NCI-H128 (cell line): ENCODE measurements at regions not wholly inside any gene's neighbourhood (a gene's known extent, or its start where the extent isn't known, plus 50 kb on each side); places are given as distances from the start of the nearest gene placed in this dataset.

Source experiments
- DNase-seq: peaks from one replicate; lab custom pipeline; 2025; ENCODE audit not compliant: unreplicated experiment; lab: John Stamatoyannopoulos, UW

DNA sequence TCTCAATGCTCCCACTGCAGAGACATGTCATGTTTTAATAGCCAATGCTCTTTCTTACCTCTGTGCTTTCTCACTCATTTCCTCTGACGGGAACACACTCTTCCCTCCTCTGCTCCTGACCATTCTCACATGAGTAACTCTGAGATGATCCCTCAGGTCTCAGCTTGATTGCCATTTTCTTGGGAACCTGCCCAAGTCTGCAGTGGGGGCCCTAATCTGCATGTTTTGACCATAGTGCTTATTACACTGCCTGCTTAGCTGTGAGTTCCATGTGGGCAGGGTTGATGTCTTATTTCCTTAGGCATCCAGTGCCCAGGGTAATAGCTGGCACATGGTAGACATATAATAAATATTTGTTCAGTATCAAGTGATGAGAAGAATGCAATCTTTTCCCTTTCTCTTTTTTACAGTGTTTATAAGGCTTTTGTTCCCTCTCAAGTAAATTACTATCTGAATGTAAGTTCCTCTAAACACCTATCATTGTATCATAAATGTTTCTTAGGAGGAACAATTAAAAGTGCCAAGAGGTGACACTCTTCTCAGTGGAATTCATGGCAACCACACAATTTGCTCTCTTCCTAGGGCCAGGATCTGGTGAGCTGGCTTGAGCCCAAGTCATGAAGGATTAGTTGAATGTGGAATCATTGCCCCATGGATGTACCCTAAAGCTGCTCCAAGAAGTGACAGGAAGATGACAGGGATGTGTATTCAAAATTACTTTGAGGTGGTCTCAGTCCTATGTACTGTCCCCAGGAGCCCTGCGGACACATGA lies 485.4 kb upstream of the USP24 start:
- DNase-seq: no peak

DNA sequence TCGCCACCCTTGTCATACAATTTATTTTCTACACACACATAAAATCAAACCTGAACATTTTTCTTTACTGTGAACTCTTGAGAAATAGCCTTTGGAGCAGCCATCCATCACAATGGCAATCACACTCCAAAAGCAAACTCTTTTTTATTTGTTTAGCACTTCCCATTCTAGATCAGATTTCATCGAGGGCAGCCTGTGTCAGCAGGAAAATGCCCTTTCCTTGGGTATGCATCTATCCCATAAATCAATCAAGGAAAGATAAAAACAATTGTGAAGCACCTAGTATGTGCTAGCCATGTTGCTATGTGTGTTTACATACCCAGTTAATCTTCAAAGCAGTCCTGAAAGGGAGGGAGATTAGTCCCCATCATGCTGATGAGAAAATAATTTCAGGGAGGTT lies 484.1 kb upstream of the USP24 start:
- no peak for DNase-seq

DNA sequence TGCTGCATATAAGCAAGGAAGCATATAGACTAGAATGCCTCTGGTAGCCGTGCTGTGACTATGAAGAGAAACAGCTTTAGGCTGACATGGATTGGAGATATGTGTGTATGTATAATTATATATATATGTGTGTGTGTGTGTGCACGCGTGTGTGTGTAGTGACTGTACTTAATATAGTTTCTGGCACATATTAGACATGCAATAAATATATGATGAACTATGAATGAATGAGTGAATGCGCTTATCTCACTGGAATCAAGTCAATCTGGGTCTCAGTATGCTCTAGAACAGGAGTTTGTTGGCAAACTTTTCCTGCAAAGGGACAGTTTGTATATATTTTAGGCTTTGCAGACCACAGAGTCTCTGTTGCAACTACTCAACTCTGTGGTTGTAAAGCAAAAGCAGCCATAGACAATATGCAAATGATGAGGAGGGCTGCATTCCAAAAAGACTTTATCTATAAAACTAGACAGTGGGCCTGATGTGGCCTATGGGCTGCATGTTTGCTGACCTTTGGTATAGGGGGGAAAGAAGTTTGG lies 482.9 kb upstream of the USP24 start:
- DNase-seq: no peak

DNA sequence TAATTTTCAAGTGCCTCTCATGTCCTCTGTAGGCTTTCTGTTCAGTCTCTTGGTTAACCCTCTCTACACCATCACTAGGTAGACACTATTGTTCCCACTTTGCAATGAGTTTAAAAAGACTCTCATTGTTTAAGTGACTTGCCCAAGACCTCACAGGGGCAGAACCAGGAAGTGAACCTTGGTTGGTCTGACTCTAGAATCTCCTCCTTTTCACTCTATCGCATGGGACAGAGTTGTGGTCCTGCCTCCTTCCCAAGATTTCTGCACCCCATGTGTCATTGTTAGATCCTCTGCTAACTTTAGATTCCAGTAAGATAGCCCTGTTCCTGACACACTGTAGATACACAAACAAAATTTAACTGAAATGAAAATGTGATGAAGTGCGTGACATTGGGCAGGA lies 481.7 kb upstream of the USP24 start:
- DNase-seq: no peak

DNA sequence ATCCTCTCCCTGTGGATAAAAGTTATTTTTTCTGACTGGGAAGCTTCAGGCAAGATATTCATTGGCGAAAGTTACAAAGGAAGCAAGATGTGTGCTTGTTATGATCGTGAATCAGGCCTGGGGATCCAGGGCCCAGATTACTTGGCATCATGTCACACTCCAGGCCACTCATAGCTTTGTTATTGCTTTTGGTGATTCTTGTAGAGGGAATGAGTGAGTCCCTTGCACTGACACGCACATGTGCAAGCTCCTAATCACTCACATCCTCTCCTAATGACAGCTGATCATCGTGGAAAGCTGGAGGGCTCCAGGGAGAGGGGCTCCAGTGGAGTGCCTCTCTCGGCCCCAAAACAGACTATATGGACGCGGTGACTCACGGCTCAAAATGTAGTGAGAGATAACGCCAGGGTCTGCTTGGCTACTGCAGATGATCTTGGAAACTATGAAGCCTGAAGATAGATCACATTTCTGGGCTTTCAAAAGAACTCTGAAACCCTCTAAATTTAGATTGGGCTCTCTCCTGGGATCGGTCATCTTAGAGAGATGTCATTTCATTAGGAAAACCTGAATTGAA lies 481.1 kb upstream of the USP24 start:
- no peak for DNase-seq

DNA sequence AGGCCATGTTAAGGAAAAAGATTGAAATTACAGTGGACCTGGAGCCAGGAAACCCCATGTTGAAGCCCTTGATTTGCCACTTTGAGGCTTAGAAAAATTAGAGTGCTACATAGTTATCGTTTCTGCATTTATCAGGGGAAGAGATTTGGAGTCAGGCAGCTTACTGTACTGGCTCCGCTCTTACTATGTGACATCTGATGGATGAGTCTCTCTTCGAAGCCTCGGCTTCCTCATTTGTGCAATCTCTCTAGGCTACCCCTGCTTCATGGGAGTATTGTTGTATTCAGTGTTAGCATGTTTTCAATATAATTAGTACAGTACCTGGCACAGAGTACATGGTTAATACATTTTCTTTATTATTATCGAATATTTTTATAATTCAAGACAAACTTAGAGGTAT lies 480.4 kb upstream of the USP24 start:
- DNase-seq: no peak

DNA sequence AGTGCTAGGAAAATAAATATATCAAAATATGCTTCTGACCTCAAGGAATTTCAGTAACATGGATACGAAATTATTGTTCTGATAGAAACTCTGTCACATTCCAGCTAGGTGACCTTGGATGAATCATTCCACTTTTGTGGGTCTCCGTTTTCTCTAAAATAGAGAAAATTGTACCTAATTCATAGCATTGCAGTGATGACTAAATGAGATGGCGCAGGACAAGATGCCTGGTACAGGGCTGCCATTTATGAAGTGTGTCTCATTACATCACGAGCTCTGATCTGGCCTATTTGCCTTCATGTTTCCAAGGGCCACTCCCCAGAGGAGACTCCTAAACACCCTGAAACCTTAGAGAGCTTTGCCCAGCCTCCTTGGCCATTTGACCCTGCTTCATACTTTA lies 480.0 kb upstream of the USP24 start:
- DNase-seq: no peak

DNA sequence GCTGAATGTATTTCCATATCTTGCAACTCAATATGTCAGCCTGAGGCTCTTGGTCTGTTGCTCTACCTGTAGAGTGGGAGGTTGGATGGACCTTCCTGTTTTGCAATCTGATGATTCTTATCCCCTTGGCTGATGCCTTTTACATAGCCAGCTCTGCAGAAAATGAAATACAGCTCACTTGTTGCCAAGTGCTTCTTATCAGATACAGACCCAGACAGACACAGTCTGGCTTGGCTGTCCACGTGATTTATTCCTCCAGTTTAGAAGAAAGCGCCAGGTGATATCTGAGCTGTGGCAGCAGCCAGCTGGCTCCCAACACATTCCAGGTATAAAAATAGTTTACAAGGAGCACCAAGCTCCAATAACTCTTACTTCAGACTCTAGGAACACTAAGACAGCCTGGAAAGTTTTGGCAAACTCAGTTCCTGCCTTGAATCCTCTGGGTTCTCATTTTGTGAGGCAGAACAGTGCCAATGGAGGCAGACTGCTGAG lies 479.2 kb upstream of the USP24 start:
- no peak for DNase-seq

DNA sequence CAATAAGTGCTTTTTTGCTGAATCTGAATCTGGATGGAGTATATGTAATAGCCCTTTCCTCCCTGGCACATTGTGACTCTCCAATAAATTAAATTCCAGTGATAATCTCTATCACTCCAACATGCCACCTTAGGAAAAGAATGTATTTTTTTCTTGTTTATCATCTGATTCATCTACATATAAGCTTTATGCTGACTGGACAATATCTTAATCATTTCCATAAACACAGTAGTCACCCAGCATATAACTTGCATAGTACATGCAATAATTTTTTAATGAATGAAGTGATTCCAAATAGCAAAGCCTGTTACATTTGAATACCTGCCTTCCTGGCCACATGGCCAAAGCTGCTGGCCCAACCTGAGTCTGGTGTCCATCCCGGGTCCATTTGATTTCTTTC lies 477.6 kb upstream of the USP24 start:
- no peak for DNase-seq

DNA sequence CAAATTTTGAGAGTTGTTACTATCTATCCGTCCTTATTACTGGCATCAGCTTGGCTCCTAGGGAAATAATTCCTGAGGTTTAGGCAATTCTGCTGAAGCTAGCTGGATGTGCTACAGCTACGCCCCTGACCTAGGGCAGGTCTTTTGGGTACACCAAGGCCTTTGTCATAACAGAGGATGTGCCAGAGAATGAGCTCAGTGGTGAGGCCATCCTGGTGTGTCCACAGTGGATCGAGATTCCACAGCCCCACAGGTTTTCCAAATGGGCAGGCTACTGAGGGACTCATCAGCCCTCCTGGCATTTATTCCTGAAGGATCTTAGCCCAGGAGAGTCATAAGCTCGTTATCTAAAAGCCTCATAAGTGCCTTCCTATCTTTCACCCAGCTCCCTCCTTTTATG lies 475.2 kb upstream of the USP24 start:
- DNase-seq: no peak

DNA sequence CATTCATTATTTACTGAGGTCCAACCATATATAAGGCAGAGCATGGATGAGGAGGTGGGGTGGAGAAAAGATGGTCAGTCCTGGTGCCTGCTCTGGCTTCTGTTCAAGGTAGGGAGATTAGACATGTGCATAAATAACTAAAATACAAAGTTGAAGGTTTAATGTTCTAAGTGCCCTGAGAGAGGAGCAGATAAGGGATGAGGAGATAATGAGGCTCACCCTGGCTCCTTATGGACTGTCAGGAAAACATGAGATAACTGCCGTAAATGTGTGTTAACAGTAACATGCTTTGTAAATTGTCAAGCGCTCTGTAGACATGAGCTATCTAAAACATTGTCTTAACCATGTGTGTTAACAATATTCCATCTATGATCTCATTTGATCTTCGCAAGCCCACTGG lies 474.6 kb upstream of the USP24 start:
- DNase-seq: no peak

DNA sequence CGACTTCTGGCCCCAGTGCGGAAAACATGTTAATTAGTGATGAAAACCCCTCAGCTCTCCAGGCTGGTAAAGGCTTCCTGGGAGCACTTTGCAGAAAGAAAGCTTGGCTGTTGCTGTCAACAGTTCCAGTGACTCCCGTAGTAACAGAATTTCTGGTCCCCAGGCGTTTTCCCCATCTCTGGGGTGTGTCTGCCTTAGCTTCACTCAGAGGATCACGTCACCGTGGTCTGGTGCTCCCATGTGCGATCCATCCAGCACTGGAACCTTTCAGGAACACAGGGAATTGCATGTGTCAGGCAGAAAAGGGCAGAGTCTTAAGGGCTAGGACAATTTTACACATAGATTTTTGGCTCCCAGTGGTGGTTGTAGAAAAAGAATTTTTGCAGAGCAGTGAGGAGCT lies 470.4 kb upstream of the USP24 start:
- no peak for DNase-seq

DNA sequence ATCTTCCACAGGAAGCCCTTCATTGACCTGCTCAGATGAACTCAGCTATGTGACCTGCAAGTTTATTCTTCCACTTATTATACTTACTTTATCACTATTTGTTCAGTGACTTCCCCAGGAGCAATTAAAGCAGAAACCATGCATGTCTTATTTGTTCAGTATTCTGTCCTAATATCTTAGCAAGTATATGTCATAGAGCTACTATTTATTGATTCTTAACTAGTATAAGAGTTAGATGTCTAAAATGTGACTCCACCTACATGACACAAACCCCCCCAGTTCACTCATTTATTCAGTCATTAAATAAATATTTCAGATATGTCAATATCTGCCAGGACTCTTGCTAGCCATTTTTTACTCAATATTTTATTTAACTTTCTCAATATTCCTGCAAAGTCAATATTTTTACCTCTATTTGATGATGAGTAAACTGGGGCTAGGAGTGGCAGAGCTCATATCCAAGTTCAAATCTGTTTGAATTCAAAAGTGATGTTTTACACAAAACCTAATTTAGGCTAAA lies 469.0 kb upstream of the USP24 start:
- no peak for DNase-seq

DNA sequence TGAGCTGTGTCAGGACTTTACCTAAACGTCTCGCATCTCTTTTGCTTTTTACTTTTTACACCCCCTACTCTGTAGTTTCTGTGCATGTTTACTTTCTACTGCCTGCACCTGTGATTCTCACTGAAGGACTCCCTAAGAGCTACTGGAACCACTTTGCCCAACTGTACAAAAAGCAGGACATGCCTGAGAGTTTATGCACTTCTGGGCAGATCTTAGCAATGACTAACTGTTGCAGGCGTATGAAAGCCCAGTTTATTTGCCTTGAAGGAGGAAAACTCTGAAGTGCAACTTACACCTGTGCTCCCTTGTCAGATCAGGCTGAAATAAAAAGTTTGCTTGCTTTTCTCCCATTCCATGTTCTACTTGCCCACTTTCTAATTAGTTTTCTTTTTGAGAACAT lies 467.0 kb upstream of the USP24 start:
- no peak for DNase-seq

DNA sequence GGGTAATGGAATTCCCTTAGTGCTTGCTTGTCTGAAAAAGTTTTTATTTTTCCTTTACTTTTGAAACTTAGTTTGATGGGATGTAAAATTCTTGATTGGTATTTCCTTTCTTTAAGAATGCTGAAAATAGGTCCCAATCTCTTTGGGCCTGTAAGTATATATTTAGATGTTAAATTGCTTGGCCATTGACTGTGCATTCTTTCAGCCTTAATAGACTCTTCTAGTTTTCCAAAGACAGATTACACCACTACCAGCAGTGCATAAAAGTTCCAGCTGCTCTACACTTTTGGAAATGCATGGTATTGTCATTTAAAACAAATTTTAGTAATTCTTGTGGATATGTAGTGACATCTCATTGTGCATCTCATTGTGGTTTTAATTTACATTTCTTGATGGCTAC lies 464.8 kb upstream of the USP24 start:
- no peak for DNase-seq

DNA sequence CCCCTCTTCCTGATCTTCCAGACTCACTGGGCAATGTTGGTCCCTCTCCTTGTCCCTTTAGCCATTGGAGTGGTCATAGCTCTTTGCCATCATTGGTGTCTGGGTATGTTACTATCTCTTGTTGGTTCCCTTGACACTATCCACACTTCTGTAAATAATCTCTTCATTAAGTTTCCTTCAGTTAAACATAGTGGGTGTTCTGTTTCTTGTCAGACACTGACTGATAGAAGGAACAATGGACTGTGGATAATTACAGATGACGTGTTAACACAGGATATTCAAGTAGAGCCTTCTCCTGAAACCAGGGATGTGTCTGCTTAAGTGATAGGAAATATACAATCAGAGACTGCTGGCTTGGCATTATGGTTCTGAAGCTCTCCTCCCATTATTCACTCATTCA lies 458.3 kb upstream of the USP24 start:
- DNase-seq: no peak

DNA sequence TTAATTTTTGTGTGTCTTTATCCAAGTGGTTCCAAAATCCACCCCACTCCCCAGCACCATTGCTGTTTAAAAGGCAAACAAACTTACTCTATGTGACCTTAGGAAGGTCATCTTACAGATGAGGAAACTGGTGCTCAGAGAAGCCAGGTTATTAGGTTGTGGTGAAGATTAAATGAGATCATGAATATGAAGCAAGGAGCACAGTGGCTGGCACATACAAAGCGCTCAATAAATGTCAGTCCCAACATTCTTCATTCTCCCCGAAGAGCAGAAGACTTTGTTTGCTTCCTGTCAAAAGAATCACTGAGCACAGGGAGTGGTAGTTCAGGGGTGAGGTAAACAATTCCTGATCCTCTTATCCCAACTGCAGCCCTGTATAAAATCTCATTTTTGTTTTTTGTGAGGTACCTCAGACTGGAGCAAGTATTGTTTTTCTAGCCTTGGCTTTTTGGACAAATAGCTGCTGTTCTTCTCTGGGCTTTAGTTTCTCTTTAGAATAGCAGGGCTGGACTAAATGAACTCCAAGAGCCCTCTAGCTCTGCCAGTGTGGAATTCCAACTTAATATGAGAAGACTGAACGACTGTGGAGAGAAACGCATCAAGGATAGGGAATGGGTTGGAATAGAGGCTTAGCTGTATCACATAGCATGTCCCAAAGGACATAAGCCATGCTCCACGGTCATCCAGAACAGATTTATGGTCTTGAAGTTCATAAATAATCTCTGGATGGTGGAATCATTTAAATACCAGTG lies 455.3 kb upstream of the USP24 start:
- no peak for DNase-seq

DNA sequence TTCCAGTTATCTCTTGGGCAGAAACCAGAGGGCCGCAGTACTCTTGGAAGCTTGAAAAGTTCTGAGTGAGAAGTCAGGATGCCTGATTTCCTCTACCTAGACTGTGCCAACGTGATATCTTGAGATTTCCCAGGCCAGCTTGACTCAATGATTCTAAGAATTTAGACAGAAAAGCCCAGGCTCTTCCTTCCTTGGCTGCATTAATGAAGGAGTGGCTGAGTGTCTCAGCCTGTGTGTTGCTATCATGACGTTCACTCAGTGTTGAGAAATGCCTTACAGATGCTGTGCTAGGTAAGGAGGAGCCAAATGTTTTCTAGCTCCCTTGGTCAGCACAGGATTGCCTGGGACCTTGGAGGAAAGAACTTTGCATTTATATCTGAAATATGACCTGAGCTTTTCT lies 454.1 kb upstream of the USP24 start:
- no peak for DNase-seq

DNA sequence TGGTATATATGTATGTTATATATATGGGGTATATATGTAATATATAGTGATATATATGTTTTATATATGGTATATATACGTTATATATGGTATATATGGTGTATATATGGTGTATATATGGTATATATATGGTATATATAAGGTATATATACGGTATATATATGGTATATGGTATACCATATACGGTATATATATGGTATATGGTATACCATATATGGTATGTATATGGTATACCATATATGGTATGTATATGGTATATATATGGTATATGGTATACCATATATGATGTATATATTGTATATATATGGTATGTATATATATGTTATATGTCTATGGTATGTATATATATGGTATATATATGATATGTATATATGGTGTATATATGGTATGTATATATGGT lies 447.7 kb upstream of the USP24 start:
- DNase-seq: no peak

DNA sequence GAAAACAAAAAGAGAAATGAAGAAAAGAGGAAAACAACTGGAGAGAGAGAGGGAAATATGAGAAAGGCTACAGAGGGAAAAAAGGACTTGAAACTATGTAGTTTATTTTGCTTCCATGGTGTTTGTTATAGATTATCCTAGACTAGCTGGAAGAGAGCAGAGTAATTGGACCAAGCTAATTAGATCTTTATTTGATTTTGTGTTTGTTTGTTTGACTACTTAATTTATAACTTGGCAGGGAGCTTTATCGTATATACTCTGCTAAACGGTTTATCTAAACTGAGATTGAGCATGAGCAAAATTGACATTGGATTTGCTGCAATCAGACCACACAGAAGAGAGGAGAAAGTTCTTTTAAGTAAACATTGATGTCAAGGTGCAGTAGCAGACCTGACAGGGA lies 443.8 kb upstream of the USP24 start:
- DNase-seq: no peak

DNA sequence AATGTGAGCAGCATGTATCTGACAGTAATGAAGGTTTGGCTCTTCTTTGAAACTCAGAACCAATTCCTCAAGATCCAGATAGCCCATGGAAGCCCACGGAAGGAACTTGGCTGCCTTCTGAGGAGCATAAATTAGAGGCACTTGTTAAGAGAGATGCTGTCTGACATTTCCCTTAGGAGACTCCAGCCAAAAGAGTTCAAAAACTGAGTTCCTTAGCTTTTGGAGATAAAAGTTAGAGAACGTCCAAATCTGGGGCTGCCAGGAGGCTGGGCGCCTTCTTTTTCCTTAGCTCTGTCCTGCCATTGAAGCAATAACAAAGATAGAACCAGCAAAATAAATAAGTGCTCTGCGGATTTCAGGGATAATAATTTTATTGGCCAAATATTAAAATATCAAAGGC lies 439.6 kb upstream of the USP24 start:
- no peak for DNase-seq

DNA sequence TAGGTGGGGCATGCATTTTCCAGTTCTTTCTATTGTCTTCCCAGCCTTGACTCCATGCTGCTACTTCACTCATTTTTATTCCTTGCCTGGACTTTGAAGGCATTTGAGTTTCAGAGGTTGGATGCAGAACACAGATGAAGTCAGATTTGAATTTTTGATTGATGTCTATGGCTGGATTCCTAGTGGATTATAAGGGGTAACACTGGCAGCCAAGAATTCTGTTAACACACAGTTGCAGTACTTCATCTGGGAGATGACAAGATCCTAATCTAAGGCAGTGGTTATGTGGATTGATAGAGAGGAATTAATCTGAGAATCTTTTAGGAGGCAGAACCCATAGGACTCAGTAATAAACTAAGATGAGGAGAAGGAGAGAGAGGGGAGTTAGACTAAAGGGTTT lies 439.0 kb upstream of the USP24 start:
- no peak for DNase-seq
